ENCODE measurements at regions not wholly inside any gene's neighbourhood (a gene's known extent, or its start where the extent isn't known, plus 50 kb on each side); places are given as distances from the start of the nearest gene placed in this dataset.

GRCh38 chr12:127179176-127179575, 1087.8 kb upstream of the TMEM132C start:
- intact Hi-C loops (cut with DNase I) = no loop called here
- ATAC-seq = peak; percentile 81
- DNase-seq (ENCODE audit: low spot score) = no peak

DNA sequence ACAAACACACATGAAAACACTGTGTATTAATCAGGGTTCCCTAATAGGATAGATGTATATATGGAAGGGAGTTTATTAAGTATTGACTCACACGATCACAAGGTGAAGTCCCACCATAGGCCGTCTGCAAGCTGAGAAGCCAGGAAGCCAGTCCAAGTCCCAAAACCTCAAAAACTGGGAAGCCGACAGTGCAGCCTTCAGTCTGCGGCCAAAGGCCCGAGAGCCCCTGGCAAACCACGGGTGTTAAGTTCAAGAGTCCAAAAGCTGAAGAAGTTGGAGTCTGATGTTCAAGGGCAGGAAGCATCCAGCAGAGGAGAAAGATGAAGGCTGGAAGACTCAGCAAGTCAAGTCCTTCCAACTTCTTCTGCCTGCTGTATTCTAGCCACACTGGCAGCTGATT, 1085.0 kb upstream of the TMEM132C start:
- intact Hi-C loops (cut with DNase I) = no loop called here
- DNase-seq (ENCODE audit: low spot score) (no peak), ATAC-seq (no peak)

- no peak for DNase-seq (ENCODE audit: low spot score)
- intact Hi-C loops (cut with DNase I) = no loop called here
- ATAC-seq = no peak
Measured at GRCh38 chr12:127189992-127190391, 1077.0 kb upstream of the TMEM132C start.

GRCh38 chr12:127191129-127191528, 1075.8 kb upstream of the TMEM132C start:
- intact Hi-C loops (cut with DNase I) = no loop called here
- no peak for DNase-seq (ENCODE audit: low spot score)
- ATAC-seq = no peak

DNA sequence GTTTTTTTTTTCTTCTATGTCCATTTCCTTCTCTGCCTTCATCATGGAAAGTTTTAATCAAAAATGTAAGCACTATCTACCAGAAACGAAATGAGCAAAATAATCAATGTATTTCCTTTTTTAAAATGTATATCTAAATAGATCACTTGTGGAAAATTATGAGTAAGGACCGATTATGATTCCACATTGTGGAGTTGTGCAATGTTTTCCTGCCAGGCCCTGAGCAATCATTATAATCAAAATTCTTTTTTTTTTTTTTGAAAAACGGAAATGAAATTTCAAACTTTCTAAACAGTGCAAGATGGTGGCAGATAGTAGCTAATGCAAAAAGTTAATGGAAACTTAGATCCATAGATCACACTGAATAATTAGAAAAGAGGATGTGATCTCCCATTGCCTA, 1074.6 kb upstream of the TMEM132C start:
- DNase-seq (ENCODE audit: low spot score) (no peak), ATAC-seq (no peak)
- intact Hi-C loops (cut with DNase I) = no loop called here

GRCh38 chr12:127193341-127193740, 1073.6 kb upstream of the TMEM132C start:
- intact Hi-C loops (cut with DNase I) = no loop called here
- ATAC-seq = no peak
- DNase-seq (ENCODE audit: low spot score) = no peak

- ATAC-seq (no peak), DNase-seq (ENCODE audit: low spot score) (no peak)
- intact Hi-C loops (cut with DNase I) = no loop called here
Measured at GRCh38 chr12:127194176-127194575, 1072.8 kb upstream of the TMEM132C start.

DNA sequence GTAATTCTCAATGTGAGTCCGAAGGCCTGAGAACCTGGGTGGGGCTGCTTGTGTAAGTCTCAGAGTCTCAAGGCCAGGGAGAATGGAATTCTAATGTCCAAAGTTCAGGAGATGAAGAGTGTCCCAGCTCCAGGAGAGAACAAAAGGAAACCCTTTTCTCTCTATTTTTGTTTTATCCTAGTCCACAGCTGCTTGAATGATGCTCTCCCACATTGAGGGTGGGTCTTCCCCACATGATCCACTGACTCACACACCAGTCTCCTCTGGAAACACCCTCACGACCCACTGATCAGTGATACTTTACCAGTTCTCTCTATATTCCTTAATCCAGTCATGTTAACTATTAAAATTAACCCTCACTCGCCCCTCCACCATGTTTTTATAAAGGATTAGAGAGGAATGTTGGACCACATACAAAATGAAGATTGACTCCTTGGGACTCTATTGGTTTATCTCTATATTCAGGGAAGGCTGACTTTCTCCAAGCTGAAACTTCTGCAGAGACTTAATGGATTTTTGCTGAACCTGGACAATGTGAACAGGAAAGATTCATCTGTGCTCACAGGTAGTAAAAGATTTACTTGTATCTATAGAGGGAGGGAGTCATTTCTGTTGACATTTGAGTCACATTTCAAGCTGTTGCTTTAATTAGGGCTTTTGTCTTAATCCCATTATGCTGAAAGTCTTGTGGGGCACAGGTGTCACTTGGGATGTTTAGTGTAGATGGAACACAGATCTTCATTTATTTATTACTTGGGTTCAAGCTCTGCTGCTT, 1061.0 kb upstream of the TMEM132C start:
- no peak for ATAC-seq

GRCh38 chr12:127209318-127209717, 1057.7 kb upstream of the TMEM132C start:
- no peak for DNase-seq (ENCODE audit: low spot score)
- intact Hi-C loops (cut with DNase I) = no loop called here
- ATAC-seq = no peak

More for the DNA sequence above, 1061.0 kb upstream of the TMEM132C start:
- no peak for DNase-seq (ENCODE audit: low spot score)
- intact Hi-C loops (cut with DNase I) = no loop called here

DNA sequence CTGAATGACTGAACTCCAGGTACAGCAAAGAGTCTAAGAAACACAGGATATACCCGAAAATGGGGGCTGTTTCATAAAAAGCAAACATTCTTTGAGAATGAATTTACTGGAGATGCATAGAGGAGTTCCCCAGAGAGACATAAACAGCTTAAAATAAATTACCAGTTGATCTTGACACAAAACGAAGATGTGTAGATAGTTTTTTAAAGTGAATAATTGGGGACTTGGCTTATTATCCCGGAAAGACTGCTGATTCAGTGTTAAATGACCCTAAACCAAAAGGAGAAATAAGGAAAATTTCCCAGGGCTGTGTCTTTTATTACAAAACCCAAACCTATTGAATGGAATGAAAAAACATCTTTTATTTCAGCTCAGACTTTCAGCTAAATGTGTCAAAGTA, 1052.8 kb upstream of the TMEM132C start:
- ATAC-seq = no peak
- intact Hi-C loops (cut with DNase I) = no loop called here
- DNase-seq (ENCODE audit: low spot score) = no peak

DNA sequence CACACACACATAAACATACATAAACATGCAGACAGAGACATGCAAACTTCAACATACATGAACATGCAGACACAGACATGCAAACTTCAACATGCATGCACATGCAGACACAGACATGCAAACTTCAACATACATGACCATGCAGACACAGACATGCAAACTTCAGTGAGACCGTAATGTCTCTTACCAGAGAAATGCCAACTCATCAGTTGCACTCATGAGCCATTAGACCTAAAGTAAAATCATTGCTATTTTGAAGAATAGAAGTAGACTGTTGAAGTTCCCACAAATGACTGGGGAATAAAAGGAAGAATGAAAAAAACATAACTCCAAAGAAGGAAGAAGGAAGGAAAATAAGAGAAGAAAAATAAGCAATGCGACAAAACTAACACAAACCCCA, 1044.0 kb upstream of the TMEM132C start:
- no peak for DNase-seq (ENCODE audit: low spot score)

GRCh38 chr12:127223731-127224130, 1043.2 kb upstream of the TMEM132C start:
- peak; percentile 15 for ATAC-seq
- no peak for DNase-seq (ENCODE audit: low spot score)
- intact Hi-C loops (cut with DNase I) = no loop called here

More for the DNA sequence above, 1044.0 kb upstream of the TMEM132C start:
- intact Hi-C loops (cut with DNase I) = no loop called here
- no peak for ATAC-seq

- no peak for DNase-seq (ENCODE audit: low spot score)
- intact Hi-C loops (cut with DNase I) = no loop called here
- ATAC-seq = no peak
Measured at GRCh38 chr12:127230843-127231260, 1036.1 kb upstream of the TMEM132C start.

DNA sequence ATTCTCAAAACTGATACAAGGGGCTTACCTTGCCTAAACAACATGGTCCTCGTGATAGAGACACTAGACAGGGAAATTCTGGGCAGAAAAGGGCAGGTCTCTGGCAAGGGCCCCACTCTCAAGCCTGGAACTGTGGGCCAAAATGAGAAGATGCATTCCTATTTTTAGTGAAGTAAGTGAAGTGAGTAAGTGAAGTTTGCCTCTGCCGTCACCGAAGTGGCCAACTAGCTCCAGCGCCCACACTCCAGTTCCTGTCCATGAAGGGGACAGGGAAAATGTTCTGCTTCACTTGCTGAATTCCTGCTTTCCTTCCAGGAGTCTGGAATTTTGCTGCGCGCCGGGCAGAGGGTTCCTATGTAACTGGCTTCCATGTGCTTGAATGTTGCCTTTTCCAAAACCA, 1035.6 kb upstream of the TMEM132C start:
- intact Hi-C loops (cut with DNase I) = no loop called here
- DNase-seq (ENCODE audit: low spot score) (no peak), ATAC-seq (no peak)

DNA sequence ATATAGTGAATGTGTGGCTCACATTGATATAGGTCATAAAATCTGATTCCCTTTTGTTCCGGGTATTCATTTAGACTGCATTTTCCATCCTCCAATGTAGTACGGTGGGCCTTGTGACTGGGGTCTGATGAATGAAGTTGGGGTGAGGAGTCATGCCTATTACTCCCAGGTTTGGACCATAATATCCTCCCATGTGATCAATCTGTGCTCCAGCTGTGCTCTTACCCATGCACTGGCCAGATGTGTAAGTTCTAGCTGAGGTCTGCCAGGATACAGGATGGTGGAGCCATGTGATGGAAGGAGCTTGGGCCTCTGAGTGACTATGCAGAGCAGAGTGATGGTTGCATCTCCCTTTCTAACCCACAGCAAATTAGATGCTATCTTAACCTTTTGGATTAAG, 1034.0 kb upstream of the TMEM132C start:
- intact Hi-C loops (cut with DNase I) = no loop called here
- no peak for ATAC-seq
- no peak for DNase-seq (ENCODE audit: low spot score)

GRCh38 chr12:127235761-127236160, 1031.2 kb upstream of the TMEM132C start:
- DNase-seq (ENCODE audit: low spot score) (no peak), ATAC-seq (peak; percentile 14)
- intact Hi-C loops (cut with DNase I) = no loop called here

GRCh38 chr12:127236491-127236890, 1030.5 kb upstream of the TMEM132C start:
- intact Hi-C loops (cut with DNase I) = no loop called here
- no peak for DNase-seq (ENCODE audit: low spot score)
- no peak for ATAC-seq

DNA sequence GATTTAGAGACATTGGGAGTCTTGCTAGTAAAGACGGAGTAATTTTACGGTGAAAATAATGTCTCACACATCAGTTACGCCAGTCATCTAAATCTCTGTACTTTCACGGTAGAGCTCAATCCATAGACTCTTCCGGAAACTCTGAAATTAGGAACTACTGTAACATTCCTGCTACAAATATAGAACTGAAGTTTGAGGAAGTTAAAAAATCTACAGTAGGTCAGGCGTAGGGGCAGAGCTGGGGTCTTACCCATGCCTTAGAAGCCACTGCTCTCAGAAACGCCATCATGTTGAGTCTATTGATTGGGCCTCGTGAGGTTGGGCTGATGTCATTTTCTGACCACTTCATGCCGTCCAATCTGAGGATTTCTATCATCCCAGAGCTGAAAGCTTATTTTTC, 1029.8 kb upstream of the TMEM132C start:
- DNase-seq (ENCODE audit: low spot score) (no peak), ATAC-seq (no peak)
- intact Hi-C loops (cut with DNase I) = no loop called here

DNA sequence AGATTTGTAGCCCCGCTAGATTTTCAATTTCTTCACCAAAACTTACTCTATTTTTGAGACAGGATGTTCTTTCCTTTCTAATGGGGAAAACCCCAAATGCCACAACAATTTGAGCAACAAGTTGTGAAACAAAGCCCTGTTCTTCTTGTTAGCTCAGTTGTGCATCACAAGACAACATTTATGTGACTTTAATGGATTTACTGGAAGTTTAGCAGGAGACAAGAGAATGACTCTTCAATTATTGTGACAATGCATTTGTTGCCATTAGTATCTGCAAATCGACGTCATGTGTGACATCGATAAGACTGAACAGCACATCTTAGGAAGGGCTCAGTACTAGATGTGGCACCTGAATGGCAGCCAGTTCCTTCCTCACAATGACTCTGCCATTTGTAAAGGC, 1028.9 kb upstream of the TMEM132C start:
- DNase-seq (ENCODE audit: low spot score) (no peak), ATAC-seq (no peak)
- intact Hi-C loops (cut with DNase I) = no loop called here

GRCh38 chr12:127239781-127240180, 1027.2 kb upstream of the TMEM132C start:
- intact Hi-C loops (cut with DNase I) = no loop called here
- DNase-seq (ENCODE audit: low spot score) (no peak), ATAC-seq (peak; percentile 56)

GRCh38 chr12:127240249-127240929, 1026.6 kb upstream of the TMEM132C start:
- DNase-seq (ENCODE audit: low spot score) (no peak), ATAC-seq (no peak)
- intact Hi-C loops (cut with DNase I) = no loop called here

Measured in sciatic nerve (tissue), 2 donors.